ENCODE measurements at regions not wholly inside any gene's neighbourhood (a gene's known extent, or its start where the extent isn't known, plus 50 kb on each side); places are given as distances from the start of the nearest gene placed in this dataset.
A peak's percentile ranks its signal among the peaks of the same experiment; 100 is the strongest.
"Not testable (repeated sequence)": the region's sequence is repeated elsewhere in the genome, so short reads cannot be mapped to it uniquely, and the experiment has no call there.

GRCh38 chr3:187855131-187855530 is 109.9 kb upstream of the BCL6 start:
- DNase-seq, result no peak

GRCh38 chr3:187856555-187856954 is 111.3 kb upstream of the BCL6 start:
- DNase-seq, result no peak

GRCh38 chr3:187858041-187858440 is 112.8 kb upstream of the BCL6 start:
- no peak for DNase-seq

GRCh38 chr3:187858711-187859110 is 113.4 kb upstream of the BCL6 start:
- DNase-seq, result no peak

- DNase-seq, result not testable (repeated sequence)
Measured at GRCh38 chr3:187862701-187863277, 117.5 kb upstream of the BCL6 start.

GRCh38 chr3:187870360-187871203 is 125.3 kb upstream of the BCL6 start:
- DNase-seq, result peak in 1 of 2 donors; percentile 10

- DNase-seq, result no peak
Measured at GRCh38 chr3:187871204-187871591, 125.9 kb upstream of the BCL6 start.

- no peak for DNase-seq
Measured at GRCh38 chr3:187871848-187872247, 126.6 kb upstream of the BCL6 start.

- no peak for DNase-seq
Measured at GRCh38 chr3:187873843-187874242, 128.6 kb upstream of the BCL6 start.

GRCh38 chr3:187875863-187876262 is 130.6 kb upstream of the BCL6 start:
- DNase-seq, result no peak

GRCh38 chr3:187878772-187879518 is 133.7 kb upstream of the BCL6 start:
- DNase-seq, result no peak

- DNase-seq, result no peak
Measured at GRCh38 chr3:187880441-187880840, 135.2 kb upstream of the BCL6 start.

- no peak for DNase-seq
Measured at GRCh38 chr3:187880851-187881250, 135.6 kb upstream of the BCL6 start.

GRCh38 chr3:187888701-187889100 is 143.4 kb upstream of the BCL6 start:
- DNase-seq, result no peak

- no peak for DNase-seq
Measured at GRCh38 chr3:187889106-187889505, 143.8 kb upstream of the BCL6 start.

- no peak for DNase-seq
Measured at GRCh38 chr3:187889601-187890404, 144.5 kb upstream of the BCL6 start.

- DNase-seq, result not testable (repeated sequence)
Measured at GRCh38 chr3:187890405-187890752, 145.1 kb upstream of the BCL6 start.

GRCh38 chr3:187896646-187897045 is 151.4 kb upstream of the BCL6 start:
- DNase-seq, result no peak

GRCh38 chr3:187899246-187899645 is 154.0 kb upstream of the BCL6 start:
- DNase-seq, result no peak

- no peak for DNase-seq
Measured at GRCh38 chr3:187900993-187901755, 155.9 kb upstream of the BCL6 start.

GRCh38 chr3:187902041-187902471 is 156.8 kb upstream of the BCL6 start:
- DNase-seq, result no peak

GRCh38 chr3:187902936-187903335 is 157.7 kb upstream of the BCL6 start:
- DNase-seq, result no peak
